GM19035 (cell line): ENCODE measurements at regions not wholly inside any gene's neighbourhood (a gene's known extent, or its start where the extent isn't known, plus 50 kb on each side); places are given as distances from the start of the nearest gene placed in this dataset.

Experiments
- ATAC-seq: cut with Tn5 transposase; IDR thresholded peaks from one replicate; pipeline ENCODE4 v1.9.1; 2021; ENCODE audit not compliant: unreplicated experiment

DNA sequence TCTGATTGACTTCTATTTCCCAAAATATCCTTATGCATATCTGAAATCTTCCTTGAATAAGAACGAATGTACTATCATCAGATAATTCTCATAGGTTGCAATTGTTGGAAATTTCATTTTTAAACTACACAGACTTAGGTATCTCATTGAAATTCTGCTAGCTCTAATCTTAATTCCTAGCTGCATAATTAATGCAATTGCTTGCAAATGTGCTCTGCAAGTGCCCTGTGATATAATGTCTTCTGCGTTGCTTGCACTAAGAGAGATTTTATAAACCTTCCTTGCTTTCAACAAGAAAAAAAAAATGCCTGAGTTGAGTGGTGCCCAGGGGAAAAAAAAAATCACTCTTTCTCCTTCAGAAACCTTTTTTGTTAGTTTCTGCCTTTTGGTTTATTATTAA lies 354.9 kb downstream of the TFAP2A start:
- no peak for ATAC-seq

DNA sequence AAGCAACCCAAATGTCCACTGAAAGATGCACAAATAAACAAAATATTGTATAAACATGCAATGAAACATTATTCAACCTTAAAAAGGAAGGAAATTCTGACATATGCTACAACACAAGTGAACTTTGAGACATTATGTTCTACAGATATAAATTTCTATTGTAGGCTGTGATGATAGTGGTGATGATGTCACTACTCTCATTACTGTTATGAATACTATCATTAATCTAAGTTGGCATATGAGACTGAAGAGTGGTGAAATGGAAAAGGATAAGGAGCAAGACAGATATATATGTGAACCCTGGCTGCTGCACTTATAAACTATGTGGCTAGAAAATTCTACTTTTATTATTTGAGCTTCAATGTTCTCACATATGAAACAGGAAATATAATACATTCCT lies 360.2 kb downstream of the TFAP2A start:
- no peak for ATAC-seq

DNA sequence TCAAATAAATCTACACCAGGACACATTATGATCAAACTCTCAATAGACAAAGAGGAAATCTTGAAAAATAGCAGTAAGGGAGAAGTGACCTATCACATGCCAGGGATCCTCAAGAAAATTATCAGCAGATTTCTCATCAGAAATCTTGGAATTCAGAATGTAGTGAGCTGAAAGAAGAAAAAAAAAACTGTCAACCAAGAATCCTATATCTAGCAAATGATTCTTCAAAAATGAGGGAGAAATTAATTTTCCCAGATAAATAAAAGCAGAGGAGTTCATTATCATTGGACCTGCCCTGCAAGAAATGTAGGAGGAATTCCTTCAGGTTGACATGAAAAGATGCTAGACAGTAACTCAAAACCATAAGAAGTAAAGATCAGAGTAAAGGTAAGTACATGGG lies 363.6 kb downstream of the TFAP2A start:
- no peak for ATAC-seq

- ATAC-seq = no peak
Measured at GRCh38 chr6:10048370-10049297, 366.2 kb downstream of the TFAP2A start.

DNA sequence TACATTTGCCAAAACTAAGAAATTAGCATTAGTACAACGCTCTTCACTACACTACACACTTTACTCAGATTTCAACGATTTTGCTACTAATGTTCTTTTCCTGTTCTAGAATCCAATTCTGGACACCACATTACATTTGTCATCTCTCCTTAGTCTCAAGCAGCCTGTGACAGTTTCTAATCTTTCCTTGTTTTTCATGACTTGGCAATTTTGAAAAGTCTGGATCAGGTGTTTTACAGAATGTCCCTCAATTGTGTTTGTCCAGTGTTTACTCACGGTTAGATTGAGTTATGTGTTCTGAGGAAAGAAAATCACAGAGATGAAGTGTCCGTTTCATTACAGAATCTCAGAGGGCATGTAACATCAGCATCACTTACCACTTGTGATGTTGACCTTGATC lies 372.6 kb downstream of the TFAP2A start:
- no peak for ATAC-seq

GRCh38 chr6:10033223-10033829 lies 381.5 kb downstream of the TFAP2A start:
- ATAC-seq = no peak

- ATAC-seq = no peak
Measured at GRCh38 chr6:10031617-10032016, 383.3 kb downstream of the TFAP2A start.

DNA sequence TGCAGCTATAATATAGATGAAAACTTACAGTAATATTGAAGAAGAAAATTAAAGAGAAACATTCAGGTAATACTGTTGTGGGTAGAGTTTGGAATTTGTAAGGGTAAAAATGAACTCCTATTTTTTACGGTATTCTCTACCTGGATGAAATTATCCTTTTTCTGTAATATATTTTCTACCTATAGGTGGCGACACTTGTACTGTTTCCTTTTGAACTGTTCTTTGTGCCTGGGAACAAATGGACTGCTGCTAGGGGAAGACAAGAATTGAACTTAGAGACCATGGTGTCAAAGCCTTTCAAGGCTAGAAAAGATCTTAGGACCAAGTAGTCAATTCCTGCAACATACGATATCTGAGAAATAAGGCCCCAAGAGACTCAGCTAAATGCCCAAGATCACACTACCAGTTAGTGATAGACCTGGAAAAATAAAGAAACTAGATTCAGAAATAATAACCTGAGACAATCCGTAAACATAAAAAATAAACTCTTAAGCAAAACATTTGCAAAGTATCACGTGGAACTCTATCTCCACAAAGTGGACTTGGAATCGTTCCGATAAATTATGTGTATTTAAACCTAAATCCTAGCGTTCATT lies 383.8 kb downstream of the TFAP2A start:
- no peak for ATAC-seq

- no peak for ATAC-seq
Measured at GRCh38 chr6:10028222-10028621, 386.7 kb downstream of the TFAP2A start.

DNA sequence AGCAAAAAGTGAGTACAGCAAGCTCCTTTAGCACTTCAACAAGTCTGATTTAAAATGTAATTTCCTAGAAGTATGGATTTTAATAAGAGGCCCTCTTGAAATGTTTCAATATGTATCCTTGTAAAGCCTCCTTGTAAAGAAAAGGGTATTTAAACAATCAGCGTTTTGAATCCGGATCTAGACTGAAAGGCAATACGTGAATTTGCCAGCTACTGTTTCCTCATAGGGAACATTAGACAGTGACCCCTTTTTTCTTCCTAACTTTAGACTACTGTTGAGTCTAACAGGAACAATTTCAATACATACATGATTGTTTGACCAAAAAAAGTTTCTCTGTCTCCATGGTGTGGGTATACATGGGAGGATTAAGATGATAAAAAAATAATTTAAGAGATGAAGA lies 395.0 kb downstream of the TFAP2A start:
- ATAC-seq = no peak

GRCh38 chr6:10014557-10014956 lies 400.3 kb downstream of the TFAP2A start:
- no peak for ATAC-seq

GRCh38 chr6:10000551-10000950 lies 414.3 kb downstream of the TFAP2A start:
- ATAC-seq = no peak

- ATAC-seq = no peak
Measured at GRCh38 chr6:9999796-10000195, 415.1 kb downstream of the TFAP2A start.

DNA sequence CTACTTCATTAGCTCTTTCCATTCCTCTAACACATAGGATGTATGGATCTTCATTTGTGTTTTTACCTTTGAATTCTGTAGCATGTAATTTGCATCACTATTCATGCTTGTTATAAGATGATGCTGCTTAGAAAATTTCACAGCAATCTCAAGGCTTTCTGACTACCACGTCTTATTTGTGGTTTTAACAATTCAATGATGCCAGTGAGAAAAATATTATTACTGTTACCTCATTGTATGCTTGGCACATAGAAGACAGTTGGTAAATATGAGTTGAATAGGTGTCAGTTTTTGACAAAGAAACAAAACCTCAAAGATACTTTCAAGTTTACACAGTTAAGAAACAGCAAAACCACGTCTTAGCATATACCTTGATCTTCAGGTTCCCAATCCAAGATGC lies 428.6 kb downstream of the TFAP2A start:
- ATAC-seq = no peak

DNA sequence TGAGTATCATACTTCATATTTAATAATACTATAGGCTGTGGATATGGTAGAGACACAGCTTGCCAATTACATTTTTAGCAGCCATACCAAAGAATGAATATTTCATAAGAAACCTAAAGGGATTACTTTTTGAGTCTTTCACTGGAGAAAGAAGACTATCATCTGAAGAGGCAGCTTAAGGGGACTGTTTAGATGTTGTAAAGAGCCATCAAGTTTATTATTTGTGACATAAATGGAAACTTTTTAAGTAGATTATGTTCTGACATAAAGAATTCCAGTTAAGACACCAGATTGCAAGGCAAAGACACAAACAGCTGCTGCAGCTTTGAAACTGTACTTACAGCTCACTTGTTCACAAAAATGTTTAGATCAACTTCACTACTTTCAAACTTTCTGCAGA lies 429.4 kb downstream of the TFAP2A start:
- ATAC-seq = no peak

DNA sequence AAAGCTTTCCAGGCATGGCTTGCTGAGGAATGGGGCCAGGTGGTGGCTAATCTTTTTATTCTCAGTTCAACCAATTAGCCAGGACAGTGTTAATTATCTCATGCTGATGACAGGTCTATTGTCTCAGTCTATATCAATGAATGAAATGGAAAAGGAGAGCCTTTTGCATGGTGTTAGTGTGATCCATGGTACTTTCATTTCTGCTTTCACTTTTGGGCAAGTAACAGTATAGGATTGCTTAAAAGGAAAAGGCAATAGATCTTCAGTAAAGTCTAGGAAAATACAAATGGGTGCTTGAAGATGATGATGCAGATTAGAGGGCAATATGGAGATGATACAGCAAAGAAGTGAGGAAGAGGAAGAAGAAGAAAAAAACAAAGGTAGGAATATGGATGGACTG lies 430.3 kb downstream of the TFAP2A start:
- no peak for ATAC-seq

- ATAC-seq = no peak
Measured at GRCh38 chr6:9983168-9983567, 431.7 kb downstream of the TFAP2A start.

GRCh38 chr6:9982215-9982614 lies 432.7 kb downstream of the TFAP2A start:
- ATAC-seq = no peak

GRCh38 chr6:9979996-9980395 lies 434.9 kb downstream of the TFAP2A start:
- no peak for ATAC-seq

DNA sequence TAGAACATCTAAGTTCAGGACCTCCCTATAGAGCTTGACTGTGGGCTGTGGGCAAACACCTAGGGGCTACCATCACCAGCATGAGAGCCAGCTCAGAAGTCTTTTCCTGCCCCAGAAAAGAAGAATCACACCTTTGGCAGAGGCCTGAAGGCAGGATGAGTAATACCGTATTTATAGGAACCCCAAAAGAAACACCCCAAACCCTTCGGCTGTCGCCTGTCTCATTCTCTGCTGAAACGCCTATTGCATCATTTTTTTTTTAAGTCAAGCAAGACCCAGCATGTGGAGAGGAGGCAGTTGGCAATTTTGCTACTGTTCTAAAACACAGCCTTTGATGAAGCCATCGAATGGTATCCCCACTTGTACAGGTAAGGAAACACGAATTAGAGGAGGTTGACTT lies 436.4 kb downstream of the TFAP2A start:
- ATAC-seq = no peak

DNA sequence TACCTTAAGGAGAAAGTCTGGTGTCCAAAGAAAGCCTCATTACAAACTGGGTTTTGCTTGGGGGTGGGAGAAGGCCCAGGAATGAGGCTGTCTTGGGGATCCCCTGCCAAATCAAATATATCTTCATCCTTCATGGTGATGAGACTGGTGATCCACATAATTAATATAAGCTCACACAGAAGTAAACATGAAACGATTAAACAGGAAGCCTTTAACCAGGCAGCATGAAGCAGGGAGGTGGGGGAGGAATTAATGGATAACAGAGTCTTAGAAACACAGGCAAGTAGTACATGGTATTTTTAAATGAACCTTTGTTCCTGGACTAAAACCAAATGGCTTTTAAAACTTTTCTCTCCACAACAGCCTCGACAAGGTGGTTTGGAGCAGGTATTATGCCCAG lies 437.5 kb downstream of the TFAP2A start:
- ATAC-seq = no peak

- no peak for ATAC-seq
Measured at GRCh38 chr6:9961646-9962045, 453.2 kb downstream of the TFAP2A start.
